ENCODE measurements at regions not wholly inside any gene's neighbourhood (a gene's known extent, or its start where the extent isn't known, plus 50 kb on each side); places are given as distances from the start of the nearest gene placed in this dataset.

DNA sequence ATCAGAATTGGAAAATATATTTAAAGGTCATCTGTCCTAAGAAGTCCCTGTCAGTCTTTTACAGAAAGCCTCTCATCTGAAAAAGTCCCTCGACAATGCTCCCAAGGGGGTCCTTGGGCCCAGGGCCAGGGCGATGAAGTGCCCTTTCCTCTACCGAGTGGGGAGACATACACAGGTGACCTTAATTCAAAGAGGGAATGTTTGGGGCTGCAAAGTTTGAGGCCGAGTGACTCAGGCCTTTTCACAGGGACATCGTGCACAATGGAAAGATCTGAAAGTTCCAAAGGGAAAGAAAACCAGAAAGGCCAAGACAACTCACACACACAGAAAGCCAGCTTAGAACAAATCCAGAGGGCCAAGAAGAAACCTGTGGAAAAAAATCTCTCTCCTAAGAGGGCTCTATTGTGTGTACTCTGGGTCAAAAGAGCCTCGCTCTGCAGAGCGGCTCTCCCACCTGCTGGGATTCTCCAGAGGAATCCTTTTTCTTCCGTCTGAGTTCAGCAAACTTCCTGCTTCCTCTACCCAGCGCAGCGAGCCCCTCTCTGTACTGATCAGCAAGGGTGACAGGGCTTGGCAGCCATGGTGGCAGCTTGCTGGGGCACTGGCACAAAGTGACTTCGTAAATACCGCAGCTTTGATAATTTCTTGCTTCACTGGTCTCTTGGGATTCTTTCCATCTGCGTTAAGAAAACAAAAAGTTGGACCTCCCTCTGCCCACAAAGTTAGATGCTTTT is 259.1 kb downstream of the OPA1 start:
- H3K79me2 ChIP-seq (replicated peaks; ENCODE audit: insufficient read depth, low read length): no peaks in the 10 kb centered on the region
- no peaks in the 10 kb centered on the region for H3F3A ChIP-seq (ENCODE audit: insufficient read depth, low read length, poor library complexity, severe bottlenecking)
- no peak overlapping the region for H3K4me2 ChIP-seq (ENCODE audit: low read length)
- TF ChIP-seq MXI1 (conservative IDR thresholded peaks at IDR 0.05; ENCODE audit: poor library complexity, severe bottlenecking) (no peak), SMC3 (conservative IDR thresholded peaks at IDR 0.05; ENCODE audit: poor library complexity) (no peak), POLR2AphosphoS5 (IDR thresholded peaks at IDR 0.05) (no peak), EP300 (conservative IDR thresholded peaks at IDR 0.05; ENCODE audit: poor library complexity, severe bottlenecking) (no peak), TAF1 (IDR thresholded peaks at IDR 0.05; ENCODE audit: low read depth) (no peak), EZH2 (IDR thresholded peaks at IDR 0.05; ENCODE audit: borderline replicate concordance, insufficient read depth, low read length, poor library complexity, severe bottlenecking) (no peak), RAD21 (conservative IDR thresholded peaks at IDR 0.05) (no peak)
- TF ChIP-seq, protein P1, sequence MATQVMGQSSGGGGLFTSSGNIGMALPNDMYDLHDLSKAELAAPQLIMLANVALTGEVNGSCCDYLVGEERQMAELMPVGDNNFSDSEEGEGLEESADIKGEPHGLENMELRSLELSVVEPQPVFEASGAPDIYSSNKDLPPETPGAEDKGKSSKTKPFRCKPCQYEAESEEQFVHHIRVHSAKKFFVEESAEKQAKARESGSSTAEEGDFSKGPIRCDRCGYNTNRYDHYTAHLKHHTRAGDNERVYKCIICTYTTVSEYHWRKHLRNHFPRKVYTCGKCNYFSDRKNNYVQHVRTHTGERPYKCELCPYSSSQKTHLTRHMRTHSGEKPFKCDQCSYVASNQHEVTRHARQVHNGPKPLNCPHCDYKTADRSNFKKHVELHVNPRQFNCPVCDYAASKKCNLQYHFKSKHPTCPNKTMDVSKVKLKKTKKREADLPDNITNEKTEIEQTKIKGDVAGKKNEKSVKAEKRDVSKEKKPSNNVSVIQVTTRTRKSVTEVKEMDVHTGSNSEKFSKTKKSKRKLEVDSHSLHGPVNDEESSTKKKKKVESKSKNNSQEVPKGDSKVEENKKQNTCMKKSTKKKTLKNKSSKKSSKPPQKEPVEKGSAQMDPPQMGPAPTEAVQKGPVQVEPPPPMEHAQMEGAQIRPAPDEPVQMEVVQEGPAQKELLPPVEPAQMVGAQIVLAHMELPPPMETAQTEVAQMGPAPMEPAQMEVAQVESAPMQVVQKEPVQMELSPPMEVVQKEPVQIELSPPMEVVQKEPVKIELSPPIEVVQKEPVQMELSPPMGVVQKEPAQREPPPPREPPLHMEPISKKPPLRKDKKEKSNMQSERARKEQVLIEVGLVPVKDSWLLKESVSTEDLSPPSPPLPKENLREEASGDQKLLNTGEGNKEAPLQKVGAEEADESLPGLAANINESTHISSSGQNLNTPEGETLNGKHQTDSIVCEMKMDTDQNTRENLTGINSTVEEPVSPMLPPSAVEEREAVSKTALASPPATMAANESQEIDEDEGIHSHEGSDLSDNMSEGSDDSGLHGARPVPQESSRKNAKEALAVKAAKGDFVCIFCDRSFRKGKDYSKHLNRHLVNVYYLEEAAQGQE (IDR thresholded peaks at IDR 0.05; ENCODE audit: borderline replicate concordance): no peak
- TF ChIP-seq, protein P2, sequence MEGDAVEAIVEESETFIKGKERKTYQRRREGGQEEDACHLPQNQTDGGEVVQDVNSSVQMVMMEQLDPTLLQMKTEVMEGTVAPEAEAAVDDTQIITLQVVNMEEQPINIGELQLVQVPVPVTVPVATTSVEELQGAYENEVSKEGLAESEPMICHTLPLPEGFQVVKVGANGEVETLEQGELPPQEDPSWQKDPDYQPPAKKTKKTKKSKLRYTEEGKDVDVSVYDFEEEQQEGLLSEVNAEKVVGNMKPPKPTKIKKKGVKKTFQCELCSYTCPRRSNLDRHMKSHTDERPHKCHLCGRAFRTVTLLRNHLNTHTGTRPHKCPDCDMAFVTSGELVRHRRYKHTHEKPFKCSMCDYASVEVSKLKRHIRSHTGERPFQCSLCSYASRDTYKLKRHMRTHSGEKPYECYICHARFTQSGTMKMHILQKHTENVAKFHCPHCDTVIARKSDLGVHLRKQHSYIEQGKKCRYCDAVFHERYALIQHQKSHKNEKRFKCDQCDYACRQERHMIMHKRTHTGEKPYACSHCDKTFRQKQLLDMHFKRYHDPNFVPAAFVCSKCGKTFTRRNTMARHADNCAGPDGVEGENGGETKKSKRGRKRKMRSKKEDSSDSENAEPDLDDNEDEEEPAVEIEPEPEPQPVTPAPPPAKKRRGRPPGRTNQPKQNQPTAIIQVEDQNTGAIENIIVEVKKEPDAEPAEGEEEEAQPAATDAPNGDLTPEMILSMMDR (IDR thresholded peaks at IDR 0.05; ENCODE audit: poor library complexity, severe bottlenecking): no peak
- H3K27ac ChIP-seq (ENCODE audit: low read length): no peak overlapping the region
- no peaks in the 10 kb centered on the region for H4K20me1 ChIP-seq (ENCODE audit: insufficient read depth)
- H3K9ac ChIP-seq (ENCODE audit: low read length): no peak overlapping the region
- no peaks in the 10 kb centered on the region for H3K9me3 ChIP-seq (ENCODE audit: low read length)
- no peaks in the 10 kb centered on the region for H3K27me3 ChIP-seq (ENCODE audit: insufficient read depth, low read depth, low read length)
- no peak overlapping the region for H3K4me3 ChIP-seq (ENCODE audit: low read length)
- no peak overlapping the region for H2AFZ ChIP-seq (ENCODE audit: low read depth, low read length)
- no peaks in the 10 kb centered on the region for H3K9me2 ChIP-seq (ENCODE audit: insufficient read depth, low read length)
- H3K36me3 ChIP-seq (ENCODE audit: insufficient read depth, low read length): no peaks in the 10 kb centered on the region

DNA sequence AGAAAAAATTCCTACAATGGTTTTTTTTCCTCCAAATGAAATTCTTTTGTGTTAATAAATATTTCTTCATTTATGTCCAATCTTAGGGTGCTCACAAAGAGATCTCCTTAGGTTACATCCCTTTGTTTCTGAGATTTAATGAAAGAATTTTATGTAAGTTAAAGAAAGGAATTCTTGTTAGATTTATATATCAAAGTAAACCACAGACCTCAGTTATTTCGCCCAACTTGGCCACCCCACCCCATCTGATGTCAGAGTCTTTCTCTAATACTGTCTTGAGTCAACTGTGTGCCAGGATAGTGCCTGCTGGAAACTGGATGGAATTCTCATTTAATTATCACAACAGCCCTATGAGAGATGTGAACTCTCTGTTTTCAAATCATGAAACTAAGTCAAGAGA is 259.9 kb downstream of the OPA1 start:
- Histone ChIP-seq H3K27me3 (ENCODE audit: insufficient read depth, low read depth, low read length) (no peaks in the 10 kb centered on the region), H4K20me1 (ENCODE audit: insufficient read depth) (no peaks in the 10 kb centered on the region), H3K27ac (ENCODE audit: low read length) (no peak overlapping the region), H3K9ac (ENCODE audit: low read length) (no peak overlapping the region), H3F3A (ENCODE audit: insufficient read depth, low read length, poor library complexity, severe bottlenecking) (no peaks in the 10 kb centered on the region), H2AFZ (ENCODE audit: low read depth, low read length) (no peak overlapping the region), H3K4me2 (ENCODE audit: low read length) (no peak overlapping the region), H3K9me2 (ENCODE audit: insufficient read depth, low read length) (no peaks in the 10 kb centered on the region), H3K9me3 (ENCODE audit: low read length) (no peaks in the 10 kb centered on the region), H3K36me3 (ENCODE audit: insufficient read depth, low read length) (no peaks in the 10 kb centered on the region), H3K79me2 (replicated peaks; ENCODE audit: insufficient read depth, low read length) (no peaks in the 10 kb centered on the region), H3K4me3 (ENCODE audit: low read length) (no peak overlapping the region)
- TF ChIP-seq SMC3 (conservative IDR thresholded peaks at IDR 0.05; ENCODE audit: poor library complexity) (no peak), POLR2AphosphoS5 (IDR thresholded peaks at IDR 0.05) (no peak), EP300 (conservative IDR thresholded peaks at IDR 0.05; ENCODE audit: poor library complexity, severe bottlenecking) (no peak), EZH2 (IDR thresholded peaks at IDR 0.05; ENCODE audit: borderline replicate concordance, insufficient read depth, low read length, poor library complexity, severe bottlenecking) (no peak)
- TF ChIP-seq, protein P2 (IDR thresholded peaks at IDR 0.05; ENCODE audit: poor library complexity, severe bottlenecking): no peak

All from neural cell (in vitro differentiated cells).